ENCODE measurements at regions not wholly inside any gene's neighbourhood (a gene's known extent, or its start where the extent isn't known, plus 50 kb on each side); places are given as distances from the start of the nearest gene placed in this dataset.

DNA sequence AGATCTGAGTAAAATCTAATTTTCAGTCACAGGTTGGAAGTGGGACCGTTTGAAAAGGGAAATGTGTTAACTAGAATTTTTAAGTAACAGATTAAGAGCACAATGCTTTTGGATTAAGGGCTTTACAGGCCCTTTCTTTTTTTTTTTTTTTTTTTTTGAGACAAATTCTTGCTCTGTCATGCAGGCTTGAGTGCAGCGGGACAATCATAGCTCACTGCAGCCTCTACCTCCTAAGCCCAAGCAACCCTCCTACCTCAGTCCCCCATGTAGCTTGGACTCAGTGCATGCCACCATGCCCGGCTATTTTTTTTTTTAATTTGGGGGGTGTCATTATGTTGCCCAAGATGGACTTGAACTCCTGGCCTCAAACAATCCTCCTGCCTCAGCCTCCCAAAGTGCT is 363.7 kb downstream of the LIG4 start:
- no peak for DNase-seq

- DNase-seq: no peak
Observed at GRCh38 chr13:107847406-107847805, 367.9 kb downstream of the LIG4 start.

GRCh38 chr13:107846642-107847041 is 368.7 kb downstream of the LIG4 start:
- DNase-seq: no peak

- DNase-seq: no peak
Observed at GRCh38 chr13:107845911-107846310, 369.4 kb downstream of the LIG4 start.

GRCh38 chr13:107843681-107844080 is 371.7 kb downstream of the LIG4 start:
- DNase-seq: no peak

GRCh38 chr13:107843281-107843680 is 372.1 kb downstream of the LIG4 start:
- no peak for DNase-seq

DNA sequence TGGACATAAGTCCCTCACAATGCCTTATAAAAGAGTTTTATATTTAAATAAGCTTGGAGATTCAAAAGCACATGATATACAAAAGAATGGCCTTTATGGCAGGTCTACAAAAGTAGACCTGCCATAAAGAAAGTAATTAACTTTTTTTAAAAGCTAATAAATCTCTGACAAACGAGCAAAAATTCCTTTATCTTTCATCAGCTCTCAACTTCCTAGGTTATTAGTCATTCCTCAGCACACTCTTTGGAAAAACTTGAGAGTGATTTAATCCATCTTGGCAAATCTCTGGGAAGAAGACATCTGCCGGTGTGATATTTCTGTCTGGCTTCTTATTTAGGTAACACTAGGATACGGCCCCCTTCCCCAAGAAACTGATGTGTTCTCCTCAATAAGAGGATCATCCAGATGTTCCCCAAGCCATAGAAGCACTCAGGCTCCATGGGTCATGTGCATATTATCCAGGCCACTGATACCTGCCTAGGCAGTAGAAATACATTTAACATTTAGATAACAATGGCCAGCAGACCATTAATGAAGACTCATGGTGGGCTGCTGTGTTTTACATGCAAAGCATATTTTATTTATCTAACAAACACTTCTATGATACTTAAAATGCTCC is 372.7 kb downstream of the LIG4 start:
- no peak for DNase-seq

GRCh38 chr13:107838588-107839161 is 376.7 kb downstream of the LIG4 start:
- peak; percentile 54 for DNase-seq

DNA sequence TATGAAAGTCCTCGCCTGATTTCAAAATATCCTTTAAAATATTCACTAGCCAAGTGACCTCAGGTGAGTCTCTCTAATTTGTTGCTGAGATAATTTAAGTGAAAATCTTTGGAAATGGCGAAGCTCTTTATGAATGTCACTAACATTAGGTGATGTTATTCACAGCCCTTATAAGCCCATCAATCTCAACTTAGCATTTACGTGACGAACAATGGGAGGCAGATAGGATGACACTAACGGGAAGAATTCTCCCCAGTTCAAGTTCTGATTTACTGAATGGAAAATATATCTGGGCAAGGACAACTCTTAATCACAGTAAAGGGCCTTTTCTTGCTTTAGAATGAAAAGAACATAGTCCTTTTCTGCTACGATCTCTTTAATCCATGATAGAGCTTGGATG is 378.7 kb downstream of the LIG4 start:
- no peak for DNase-seq

GRCh38 chr13:107835339-107836018 is 379.9 kb downstream of the LIG4 start:
- no peak for DNase-seq

- no peak for DNase-seq
Observed at GRCh38 chr13:107834717-107835116, 380.6 kb downstream of the LIG4 start.

- DNase-seq: no peak
Observed at GRCh38 chr13:107834281-107834680, 381.1 kb downstream of the LIG4 start.

GRCh38 chr13:107832500-107833100 is 382.7 kb downstream of the LIG4 start:
- peak; percentile 29 for DNase-seq

DNA sequence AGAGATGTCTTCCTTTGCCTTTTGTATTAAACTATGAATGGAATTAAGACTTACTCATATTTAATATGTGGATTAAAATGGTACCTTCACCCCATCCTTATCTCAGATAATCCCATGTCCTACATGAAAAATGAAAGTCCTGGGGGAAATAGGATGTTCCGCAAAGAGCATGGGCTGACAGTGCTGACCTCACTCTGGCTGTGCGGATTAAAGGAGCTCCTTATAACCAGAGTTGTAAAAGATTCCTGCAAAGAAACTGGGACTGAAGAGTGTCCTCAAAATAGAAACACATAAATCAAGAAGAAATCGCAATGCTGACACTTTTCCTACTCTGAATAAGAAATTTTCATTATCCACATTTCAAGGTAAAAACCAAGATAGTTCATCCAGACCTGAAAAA is 384.5 kb downstream of the LIG4 start:
- no peak for DNase-seq

DNA sequence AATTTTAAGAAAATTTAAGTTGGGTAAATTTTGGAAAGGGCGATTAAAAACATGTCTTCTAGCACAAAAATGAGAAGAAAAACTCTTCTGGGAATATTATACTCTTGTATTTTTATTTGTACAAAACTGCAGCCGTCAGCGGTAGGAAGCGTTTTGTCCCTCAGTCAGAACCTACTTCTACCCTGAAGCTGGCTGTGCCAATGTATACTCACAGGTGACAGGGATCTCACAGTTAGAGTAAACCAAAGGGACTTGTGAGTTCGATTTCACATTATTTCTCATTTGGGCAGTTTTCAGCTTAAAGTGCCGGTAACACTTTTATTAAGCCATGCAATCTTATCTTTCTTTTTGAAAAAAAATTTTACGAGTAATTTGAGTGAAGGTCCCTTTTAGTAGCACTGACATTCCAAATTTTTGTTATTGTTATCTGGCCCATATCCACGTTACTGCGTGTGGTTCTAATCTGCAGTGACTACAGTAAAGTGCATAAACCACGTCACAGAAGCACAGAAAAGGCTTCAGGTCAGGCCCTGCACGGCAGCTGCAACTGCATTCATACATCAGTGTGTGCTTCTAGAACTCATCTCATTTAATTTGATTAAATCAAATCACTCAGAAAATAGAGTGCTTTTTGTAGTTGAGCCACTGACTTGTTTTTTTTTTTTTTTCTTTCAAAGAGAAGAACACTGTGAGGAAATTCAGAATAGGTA is 387.3 kb downstream of the LIG4 start:
- no peak for DNase-seq

- DNase-seq: peak; percentile 72
Observed at GRCh38 chr13:107824635-107825034, 390.7 kb downstream of the LIG4 start.

GRCh38 chr13:107822006-107822405 is 393.3 kb downstream of the LIG4 start:
- DNase-seq: no peak

DNA sequence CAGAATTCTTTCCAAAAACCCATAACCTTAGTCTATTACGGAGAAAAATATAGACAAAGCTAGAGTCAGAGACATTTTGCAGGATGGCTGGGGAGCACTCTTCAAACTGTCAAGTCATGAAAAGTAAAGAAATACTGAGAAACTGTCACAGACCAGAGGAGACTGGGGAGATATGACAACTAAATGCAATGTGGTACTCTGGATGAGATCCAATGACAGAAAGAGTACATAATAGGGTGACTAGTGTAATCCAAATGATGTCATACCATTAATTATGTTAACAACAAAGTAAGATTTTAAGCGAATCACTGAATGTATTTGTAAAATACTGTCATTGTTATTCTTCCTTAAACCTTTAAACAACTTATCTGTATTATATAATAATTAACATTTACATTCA is 393.8 kb downstream of the LIG4 start:
- no peak for DNase-seq

GRCh38 chr13:107819071-107819470 is 396.3 kb downstream of the LIG4 start:
- DNase-seq: no peak

- no peak for DNase-seq
Observed at GRCh38 chr13:107817647-107818287, 397.6 kb downstream of the LIG4 start.

DNA sequence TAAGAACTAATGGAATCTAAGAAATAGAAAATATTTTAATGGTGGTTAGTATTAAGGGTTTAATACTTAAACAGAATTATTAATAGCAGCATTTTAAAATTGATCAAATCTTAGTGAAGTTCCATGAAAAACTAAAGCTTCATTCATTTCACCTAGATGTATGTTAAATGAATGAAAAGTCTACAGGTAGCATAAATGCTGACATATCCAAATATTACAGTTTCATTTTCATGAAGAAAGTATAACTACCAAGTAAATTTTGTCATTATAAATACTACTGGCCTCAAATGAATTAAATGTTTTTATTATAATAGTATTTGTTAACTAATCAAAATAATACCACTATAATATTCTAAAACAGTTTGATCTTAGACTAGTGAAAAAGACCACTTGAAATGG is 403.3 kb downstream of the LIG4 start:
- no peak for DNase-seq

DNA sequence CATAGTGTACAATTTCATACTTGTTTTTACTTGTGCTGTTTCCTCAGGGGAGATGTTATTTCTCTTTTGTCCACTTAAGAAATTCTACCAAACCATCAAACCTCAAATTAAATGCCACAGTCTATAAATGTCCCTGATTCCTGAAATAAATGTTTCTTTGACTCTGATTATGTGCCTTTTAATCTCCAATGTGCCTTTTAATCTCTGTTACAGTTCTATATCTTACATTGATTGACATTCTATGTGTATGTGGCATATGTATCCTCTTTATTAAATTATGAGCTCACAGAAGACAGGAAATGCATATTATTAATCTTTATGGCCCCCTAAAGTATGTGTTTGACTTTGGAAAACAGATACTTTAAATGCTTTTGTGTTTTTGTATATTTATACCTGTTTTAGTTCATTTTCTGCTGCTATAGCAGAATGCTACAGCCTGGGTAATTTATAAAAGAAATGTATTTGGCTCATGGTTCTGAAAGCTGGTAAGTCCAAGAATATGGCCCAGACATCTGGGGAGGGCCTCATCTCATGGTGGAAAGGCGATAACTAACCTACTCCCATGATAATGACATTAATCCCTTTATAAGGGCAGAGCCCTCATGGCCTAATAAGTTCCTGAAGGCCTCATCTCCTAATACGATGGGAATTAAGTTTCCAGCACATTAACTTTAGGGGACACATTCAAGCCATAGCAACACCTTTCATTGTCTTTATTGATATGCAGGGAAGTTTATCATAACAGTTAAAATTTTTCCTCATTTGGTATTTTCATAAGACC is 403.9 kb downstream of the LIG4 start:
- no peak for DNase-seq
